Epidermal melanocyte (primary cell): ENCODE measurements at regions not wholly inside any gene's neighbourhood (a gene's known extent, or its start where the extent isn't known, plus 50 kb on each side); places are given as distances from the start of the nearest gene placed in this dataset.
"Not testable (repeated sequence)": the region's sequence is repeated elsewhere in the genome, so short reads cannot be mapped to it uniquely, and the experiment has no call there.

Source experiments
- DNase-seq: peaks from one replicate; pipeline ENCODE4 v3.0.0; 2011; ENCODE audit warnings: low spot score; ENCODE audit not compliant: insufficient read length

DNA sequence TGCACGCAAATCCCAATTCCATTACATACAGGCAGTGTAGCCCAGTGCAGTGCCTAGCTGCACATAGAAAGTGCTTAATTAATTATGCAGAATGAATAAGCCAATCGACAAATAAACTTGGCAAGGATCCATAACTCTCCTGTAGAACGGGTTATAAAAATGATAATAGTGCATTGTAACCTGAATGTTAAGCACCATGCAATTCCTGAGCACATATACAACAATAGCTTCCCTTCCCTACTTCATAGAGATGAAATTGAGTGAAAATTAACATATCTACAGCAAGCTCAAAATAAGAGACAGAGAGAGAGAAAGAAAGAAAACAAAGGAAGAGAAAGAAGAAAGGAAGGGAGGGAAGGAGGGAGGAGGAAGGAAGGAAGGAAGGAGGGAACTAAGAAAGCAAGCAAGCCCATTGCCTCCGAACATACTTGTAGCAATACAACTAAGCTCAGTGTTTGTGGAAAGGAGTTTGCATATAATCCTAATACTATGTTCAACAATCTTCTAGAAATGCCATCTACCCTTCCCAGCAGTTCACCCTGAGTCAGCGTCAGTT is 1074.0 kb upstream of the LCORL start:
- no peak for DNase-seq

DNA sequence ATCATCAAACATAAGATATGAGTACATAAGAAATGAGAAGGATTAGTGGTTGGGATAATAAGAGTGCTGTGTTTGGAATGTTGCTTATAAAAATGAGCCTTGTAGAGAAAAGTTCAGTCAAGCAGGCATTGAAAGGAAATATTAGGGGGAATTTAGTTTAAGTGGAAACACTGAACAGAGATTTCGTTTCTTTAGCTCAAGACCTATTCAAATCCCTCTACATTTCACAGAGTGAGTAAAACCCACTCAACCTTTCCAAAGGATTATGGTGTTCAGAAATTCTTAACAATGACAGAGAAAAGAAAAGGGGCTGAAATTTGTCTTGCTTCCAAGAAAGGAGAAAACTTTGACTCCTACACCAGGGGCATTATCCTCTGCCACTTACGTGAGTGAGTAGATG is 1072.4 kb upstream of the LCORL start:
- DNase-seq = no peak

- DNase-seq = no peak
These were observed 1071.2 kb upstream of the LCORL start for GRCh38 chr4:19092797-19093196.

GRCh38 chr4:19074036-19074435 is 1052.5 kb upstream of the LCORL start:
- no peak for DNase-seq

DNA sequence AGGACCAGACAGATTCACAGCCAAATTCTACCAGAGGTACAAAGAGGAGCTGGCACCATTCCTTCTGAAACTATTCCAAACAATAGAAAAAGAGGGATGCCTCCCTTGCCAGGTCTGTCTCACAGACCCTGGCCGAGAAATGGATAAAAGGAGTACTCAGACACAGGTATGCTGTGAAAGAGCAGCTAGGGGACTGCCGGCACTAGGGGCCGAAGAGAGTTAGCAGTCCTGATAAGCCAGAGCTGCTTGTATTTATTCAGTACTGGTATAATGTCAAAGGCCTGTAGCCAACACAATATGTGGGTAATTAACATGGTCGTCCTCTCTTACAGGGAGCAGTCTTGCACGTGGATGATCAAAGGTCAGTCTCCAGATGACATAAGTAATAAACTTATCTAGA is 1042.1 kb upstream of the LCORL start:
- no peak for DNase-seq

DNA sequence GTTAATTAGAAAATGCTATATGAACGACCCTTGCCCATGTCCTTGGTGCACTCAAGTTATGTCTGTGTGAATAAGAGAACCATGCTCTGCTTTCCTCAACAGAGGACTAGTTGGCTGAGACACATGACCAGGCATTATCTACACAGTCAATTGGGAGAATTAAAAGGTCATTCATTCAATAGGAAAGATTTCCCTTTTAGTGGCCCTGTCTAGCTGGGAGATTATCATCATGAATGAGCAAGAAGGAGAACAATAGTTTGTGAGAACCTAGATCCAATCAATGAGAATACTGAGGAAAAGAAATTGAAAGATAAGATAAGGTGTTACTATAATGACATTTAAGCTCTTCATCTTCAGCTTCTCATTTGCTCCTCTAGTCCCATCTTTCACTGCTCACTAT is 1033.4 kb upstream of the LCORL start:
- no peak for DNase-seq

DNA sequence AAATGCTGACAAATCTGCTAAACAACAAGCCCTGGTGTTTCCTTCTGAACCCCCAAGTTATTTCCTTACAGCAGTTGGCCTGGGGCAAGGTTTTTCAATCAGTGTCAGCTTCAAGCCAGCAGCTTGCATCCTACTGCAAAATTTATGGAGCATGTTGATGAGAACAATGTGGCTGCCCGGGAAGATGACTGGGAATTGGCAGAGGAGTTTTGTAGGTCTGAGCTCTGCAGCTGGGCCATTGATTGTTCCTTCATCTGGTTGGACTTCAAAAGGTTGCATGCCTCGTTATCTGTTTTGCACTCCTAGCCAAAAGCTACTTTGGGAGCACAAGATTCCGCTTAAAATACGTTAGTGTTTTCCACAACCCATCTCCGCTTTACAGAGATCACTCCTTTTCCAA is 1030.3 kb upstream of the LCORL start:
- no peak for DNase-seq

- no peak for DNase-seq
These were observed 1025.8 kb upstream of the LCORL start for GRCh38 chr4:19047279-19047880.

- DNase-seq = no peak
These were observed 1018.3 kb upstream of the LCORL start for GRCh38 chr4:19039816-19040215.

DNA sequence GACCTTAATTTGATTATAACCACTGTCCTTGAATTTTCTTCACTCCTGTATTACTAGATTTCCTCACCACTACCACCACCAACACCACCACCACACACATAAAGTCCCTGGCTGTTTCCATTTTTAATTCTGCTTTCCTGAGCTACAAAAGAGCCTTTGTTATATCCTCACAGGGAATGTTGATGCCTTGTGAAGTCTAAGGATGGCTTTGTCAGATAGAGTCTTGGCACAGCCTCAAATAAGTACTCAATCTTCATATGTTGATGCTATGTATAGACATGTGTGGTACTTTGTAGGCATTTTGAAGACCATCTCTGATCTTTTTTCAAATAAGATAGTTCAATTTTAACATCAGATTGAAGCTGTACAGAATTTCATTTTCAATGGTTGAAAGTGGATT is 1016.7 kb upstream of the LCORL start:
- no peak for DNase-seq

DNA sequence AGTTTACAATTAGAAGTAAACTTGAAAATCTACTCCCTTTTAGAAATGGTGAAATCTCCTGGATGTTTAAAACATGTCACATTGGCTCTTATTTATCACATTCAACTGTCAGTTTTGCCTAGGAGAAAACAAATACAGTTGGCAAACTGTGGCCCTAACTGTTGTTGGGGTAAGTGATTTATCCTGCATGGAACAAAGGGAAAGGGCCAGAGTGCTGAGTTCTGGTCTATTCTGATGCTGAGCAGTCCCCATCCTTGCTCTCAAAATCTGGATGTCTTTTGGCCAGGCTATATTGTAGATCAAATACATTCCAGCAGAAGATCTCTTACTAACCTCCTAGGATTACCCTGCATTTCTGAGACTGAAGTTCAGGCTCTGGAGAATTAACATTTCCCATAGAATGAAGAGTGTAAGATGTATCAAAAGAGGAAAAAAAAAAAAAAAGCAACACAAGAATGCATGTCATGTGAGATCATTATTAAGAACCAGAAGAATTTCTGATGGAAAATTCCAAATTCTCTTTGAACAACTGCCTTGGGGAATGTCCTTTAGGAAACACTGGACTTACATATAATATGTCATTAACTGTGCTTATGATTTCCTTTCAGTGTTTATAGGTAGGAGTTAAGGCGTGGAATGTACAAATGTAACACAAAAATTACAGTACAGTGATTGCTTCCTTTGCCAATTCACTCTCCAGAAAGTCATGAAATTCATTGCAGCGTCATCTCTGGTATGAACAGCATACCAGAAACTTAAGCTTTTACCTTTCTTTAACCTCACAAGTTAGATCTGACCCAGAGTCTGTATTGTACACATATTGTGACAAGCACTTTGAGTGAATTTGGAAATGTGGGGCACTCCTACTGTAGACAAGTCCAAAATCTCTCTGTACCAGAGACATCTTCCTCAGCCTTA is 1012.5 kb upstream of the LCORL start:
- DNase-seq = no peak

GRCh38 chr4:19030536-19030935 is 1009.0 kb upstream of the LCORL start:
- no peak for DNase-seq

DNA sequence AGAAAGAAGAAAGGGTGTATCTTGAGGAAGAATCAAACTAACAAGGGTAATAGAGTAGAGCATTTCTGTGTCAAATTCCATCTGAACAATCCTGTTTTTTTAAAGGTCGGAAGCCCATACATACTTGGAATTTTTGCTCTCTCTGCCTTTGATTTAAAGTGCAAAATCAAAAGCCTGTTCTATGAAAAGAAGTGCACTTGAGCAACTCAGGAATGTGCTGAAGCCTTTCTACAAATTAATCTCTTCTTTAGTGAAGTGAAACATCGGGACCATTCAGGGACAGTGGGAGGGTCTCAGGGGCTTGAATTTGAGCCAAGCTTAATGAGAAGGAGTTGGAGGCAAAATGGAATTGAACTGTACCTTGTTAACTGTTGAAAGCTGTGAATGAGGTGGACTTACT is 1008.5 kb upstream of the LCORL start:
- no peak for DNase-seq

GRCh38 chr4:19026281-19026680 is 1004.7 kb upstream of the LCORL start:
- no peak for DNase-seq

- no peak for DNase-seq
These were observed 1003.5 kb upstream of the LCORL start for GRCh38 chr4:19025031-19025430.

GRCh38 chr4:19024047-19024446 is 1002.5 kb upstream of the LCORL start:
- no peak for DNase-seq

DNA sequence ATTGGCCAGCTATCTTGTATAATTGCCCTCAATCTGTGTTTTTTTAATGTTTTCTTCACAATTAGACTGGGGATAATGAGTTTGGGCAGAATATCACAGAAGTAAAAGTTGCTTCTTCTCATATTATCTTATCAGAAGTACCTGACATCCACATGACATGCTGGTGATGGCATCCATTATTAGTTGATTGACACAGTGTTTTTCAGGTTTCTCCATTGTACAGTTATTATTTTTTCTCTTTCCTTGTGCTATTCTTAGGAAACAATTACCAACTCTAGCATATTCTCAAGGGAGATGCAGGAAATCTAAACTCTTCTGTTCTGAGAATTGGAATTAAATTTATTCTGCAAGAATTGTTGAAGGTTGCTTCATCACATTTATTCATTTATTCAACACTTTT is 1000.1 kb upstream of the LCORL start:
- DNase-seq = no peak

DNA sequence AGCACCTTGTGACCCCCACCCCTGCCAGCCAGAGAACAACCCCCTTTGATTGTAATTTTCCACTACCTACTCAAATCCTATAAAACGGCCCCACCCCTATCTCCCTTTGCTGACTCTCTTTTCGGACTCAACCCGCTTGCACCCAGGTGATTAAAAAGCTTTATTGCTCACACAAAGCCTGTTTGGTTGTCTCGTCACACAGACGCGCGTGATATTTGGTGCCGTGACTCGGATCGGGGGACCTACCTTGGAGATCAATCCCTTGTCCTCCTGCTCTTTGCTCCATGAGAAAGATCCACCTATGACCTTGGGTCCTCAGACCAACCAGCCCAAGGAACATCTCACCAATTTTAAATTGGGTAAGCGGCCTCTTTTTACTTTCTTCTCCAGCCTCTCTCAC is 995.0 kb upstream of the LCORL start:
- not testable (repeated sequence) for DNase-seq

GRCh38 chr4:19014594-19014993 is 993.0 kb upstream of the LCORL start:
- DNase-seq = no peak

GRCh38 chr4:19010761-19011160 is 989.2 kb upstream of the LCORL start:
- no peak for DNase-seq

GRCh38 chr4:19009881-19010280 is 988.3 kb upstream of the LCORL start:
- no peak for DNase-seq

DNA sequence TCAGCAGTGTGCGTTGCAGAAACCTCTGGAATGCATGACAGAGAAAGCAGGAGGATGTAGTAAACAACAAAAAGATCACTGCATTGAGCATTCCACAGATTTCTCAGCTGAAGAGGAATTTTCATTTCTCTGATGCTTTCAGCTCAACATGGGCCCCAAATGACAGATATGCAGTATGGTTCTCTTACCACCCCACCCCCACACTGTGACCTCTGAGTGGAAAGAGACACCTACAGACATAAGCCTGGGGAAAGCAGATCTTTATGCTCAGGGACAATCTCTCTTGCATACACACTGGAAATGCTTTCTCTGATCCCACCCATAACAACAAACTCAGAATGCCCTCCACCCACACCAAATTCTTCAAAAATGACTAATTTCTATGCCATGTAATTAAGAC is 983.7 kb upstream of the LCORL start:
- no peak for DNase-seq

DNA sequence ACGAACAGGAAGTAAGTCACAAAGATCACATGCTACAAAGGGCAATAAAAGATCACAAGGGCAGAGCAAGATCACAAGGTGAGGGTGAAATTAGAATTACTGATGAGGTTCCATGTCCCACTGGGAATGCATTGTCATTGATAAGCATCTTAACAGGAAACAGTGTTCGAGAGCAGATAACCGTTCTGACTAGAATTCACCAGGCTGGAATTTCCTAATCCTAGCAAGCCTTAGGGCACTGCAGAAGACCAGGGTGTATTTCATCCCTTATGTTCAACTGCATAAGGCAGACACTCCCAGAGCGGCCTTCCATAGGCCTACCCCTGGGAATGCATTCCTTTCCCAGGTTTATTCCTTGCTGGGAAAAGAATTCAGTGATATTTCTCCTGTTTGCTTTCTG is 980.6 kb upstream of the LCORL start:
- no peak for DNase-seq
